H1 (cell line): ENCODE measurements at regions not wholly inside any gene's neighbourhood (a gene's known extent, or its start where the extent isn't known, plus 50 kb on each side); places are given as distances from the start of the nearest gene placed in this dataset.

ENCODE experiments used
- CTBP2 ChIP-seq: IDR thresholded peaks from 2 replicates; pipeline ENCODE4 v1.7.0; 2011; ENCODE audit warnings: borderline replicate concordance, mild to moderate bottlenecking, moderate library complexity, mixed read lengths, low read length; ENCODE audit not compliant: insufficient read depth, insufficient read length
- FOSL1 ChIP-seq: IDR thresholded peaks from 2 replicates; pipeline ENCODE4 v1.6.1; 2011; ENCODE audit warnings: mild to moderate bottlenecking, low read depth, low read length, moderate library complexity; ENCODE audit not compliant: insufficient read depth
- GABPA ChIP-seq: IDR thresholded peaks from 2 replicates; pipeline ENCODE4 v1.6.1; 2011; ENCODE audit warnings: mild to moderate bottlenecking, low read length, moderate library complexity, borderline replicate concordance; ENCODE audit not compliant: insufficient read depth
- KDM4A ChIP-seq: IDR thresholded peaks from one replicate; pipeline ENCODE4 v1.7.1; 2012; ENCODE audit warnings: low read depth, mild to moderate bottlenecking, moderate library complexity, low read length, inconsistent platforms; ENCODE audit not compliant: severe bottlenecking
- TAF1 ChIP-seq: IDR thresholded peaks from 2 replicates; pipeline ENCODE4 v1.6.1; 2011; ENCODE audit warnings: mild to moderate bottlenecking, low read depth, low read length

GRCh38 chr11:129729216-129729615 lies 86.4 kb upstream of the TMEM45B start (continued):
- TF ChIP-seq FOSL1 (no peak), CTBP2 (no peak), TAF1 (no peak), KDM4A (no peak), GABPA (no peak)
- TF ChIP-seq, all 59 proteins: peak for 0
